Activated CD8-positive, alpha-beta T cell treated with anti-CD3 and anti-CD28 coated beads, Interleukin-2, amount 10 ng/mL, durations not matched to agents 7 days and 5 days (primary cell): ENCODE measurements at regions not wholly inside any gene's neighbourhood (a gene's known extent, or its start where the extent isn't known, plus 50 kb on each side); places are given as distances from the start of the nearest gene placed in this dataset.

Experiments
- ATAC-seq: fragments of 150-1000 bp; cut with Tn5 transposase; one replicate; pipeline ENCODE4 v1.10.0; 2021; ENCODE audit warnings: moderate library complexity
- CTCF ChIA-PET: fragments of 350-600 bp; sonication (Branson Sonifier 250); formaldehyde crosslinking; loops from one replicate; lab custom pipeline; 2021; ENCODE audit warnings: antibody characterized with exemption; lab: Charles Lee
- POLR2A ChIA-PET: fragments of 350-600 bp; sonication (Branson Sonifier 250); formaldehyde crosslinking; loops from one replicate; lab custom pipeline; 2021; ENCODE audit warnings: antibody characterized with exemption; lab: Charles Lee
- DNase-seq: peaks from one replicate; pipeline ENCODE4 v3.0.0-alpha.2; 2020
- H3K27ac Mint-ChIP-seq: one replicate; pipeline ENCODE4 v1.8.0; 2021; ENCODE audit warnings: mild to moderate bottlenecking, mixed read lengths
- H3K27me3 Mint-ChIP-seq: one replicate; pipeline ENCODE4 v1.8.0; 2021; ENCODE audit warnings: low read depth, mixed read lengths
- H3K36me3 Mint-ChIP-seq: one replicate; pipeline ENCODE4 v1.8.0; 2021; ENCODE audit warnings: low read depth, mixed read lengths
- H3K4me1 Mint-ChIP-seq: one replicate; pipeline ENCODE4 v1.8.0; 2021; ENCODE audit warnings: low read depth, mixed read lengths
- H3K4me3 Mint-ChIP-seq: one replicate; pipeline ENCODE4 v1.8.0; 2021; ENCODE audit warnings: mild to moderate bottlenecking, mixed read lengths
- H3K9me3 Mint-ChIP-seq: one replicate; pipeline ENCODE4 v1.8.0; 2022; ENCODE audit warnings: mixed read lengths; ENCODE audit not compliant: insufficient read depth

DNA sequence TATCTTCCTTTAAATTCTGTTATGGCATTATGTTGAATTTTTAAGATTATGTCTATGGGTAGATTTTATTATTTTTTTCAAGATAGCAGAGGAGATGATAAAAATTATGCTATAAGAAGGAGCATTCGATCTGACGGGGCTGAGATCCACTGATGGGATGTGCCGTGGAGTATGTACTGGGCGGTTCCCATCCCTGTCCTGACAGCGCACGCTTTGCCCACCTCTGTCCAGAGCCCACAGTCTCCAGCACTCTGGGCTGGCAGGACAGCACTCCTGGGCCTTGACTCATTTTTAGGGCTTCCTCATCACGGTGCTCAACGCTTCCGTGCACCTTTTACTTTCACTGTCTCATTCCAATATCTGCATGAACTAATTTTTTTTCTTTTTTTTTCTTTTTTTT is 235.5 kb downstream of the TEX29 start:
- DNase-seq, result no peak
- Mint-ChIP-seq H3K4me3 (no peak overlapping the region), H3K9me3 (no peaks in the 10 kb centered on the region), H3K4me1 (no peaks in the 10 kb centered on the region), H3K27ac (no peak overlapping the region), H3K36me3 (no peaks in the 10 kb centered on the region), H3K27me3 (no peaks in the 10 kb centered on the region)
- ATAC-seq, result no peak
- POLR2A ChIA-PET, result no interaction called here
- CTCF ChIA-PET, result no interaction called here

DNA sequence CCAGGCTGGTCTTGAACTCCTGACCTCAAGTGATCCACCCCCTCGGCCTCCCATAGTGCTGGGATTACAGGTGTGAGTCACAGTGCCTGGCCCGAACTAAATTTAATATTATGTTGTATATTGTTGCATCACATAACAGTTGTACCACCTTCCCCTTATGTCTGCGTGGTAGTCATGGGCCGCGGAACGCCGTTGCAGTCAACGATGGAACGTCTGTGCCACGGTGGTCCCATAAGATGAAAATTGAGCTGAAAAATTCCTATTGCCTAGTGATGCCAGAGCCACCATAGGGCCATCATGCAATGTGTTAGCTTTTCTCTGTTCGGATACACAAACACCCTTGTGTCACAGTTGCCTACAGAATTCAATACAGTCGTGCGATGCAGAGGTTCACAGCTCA is 236.1 kb downstream of the TEX29 start:
- ChIA-PET CTCF (no interaction called here), POLR2A (no interaction called here)
- H3K4me1 Mint-ChIP-seq, result no peaks in the 10 kb centered on the region
- ATAC-seq, result no peak
- H3K9me3 Mint-ChIP-seq, result no peaks in the 10 kb centered on the region
- no peak for DNase-seq
- no peaks in the 10 kb centered on the region for H3K36me3 Mint-ChIP-seq
- no peak overlapping the region for H3K4me3 Mint-ChIP-seq
- no peaks in the 10 kb centered on the region for H3K27me3 Mint-ChIP-seq
- no peak overlapping the region for H3K27ac Mint-ChIP-seq

DNA sequence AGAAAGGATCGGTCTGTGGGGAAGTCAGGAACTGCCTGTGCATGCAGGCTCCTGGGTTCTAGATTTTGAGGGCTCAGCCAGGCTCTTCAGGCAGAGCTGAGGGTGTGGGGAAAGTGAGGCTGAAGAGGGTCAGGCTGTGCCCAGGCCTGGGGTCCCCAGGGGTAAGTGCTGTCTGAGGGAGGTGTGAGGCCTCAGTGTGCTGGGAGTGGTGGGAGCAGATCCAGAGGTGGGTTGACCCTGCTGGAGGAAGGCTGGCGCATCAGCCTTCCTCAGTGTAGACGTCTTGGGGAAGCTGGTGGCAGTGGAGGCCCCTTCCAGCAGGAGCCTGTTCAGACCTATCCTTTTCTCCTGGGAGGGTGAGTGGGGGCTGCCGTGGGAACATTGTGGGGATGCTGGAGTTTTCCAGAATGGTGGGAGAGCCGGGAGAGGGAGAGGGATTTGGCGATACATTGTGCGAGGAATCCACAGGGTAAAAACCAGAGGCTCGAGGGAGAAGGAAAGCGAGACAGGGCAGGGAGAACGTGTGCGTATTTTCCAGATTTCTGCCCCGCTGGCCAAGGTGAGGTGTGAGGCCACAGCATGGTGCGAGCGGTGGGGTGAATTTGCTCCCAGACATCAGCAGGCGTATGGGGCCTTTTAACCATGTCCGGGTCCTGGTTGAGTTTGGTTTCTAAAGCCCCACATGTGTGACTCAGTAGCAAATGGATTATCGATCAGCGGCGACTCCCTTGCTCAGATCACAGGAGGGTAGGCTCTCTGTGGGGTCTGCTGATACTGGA is 237.7 kb downstream of the TEX29 start:
- ATAC-seq (no peak), DNase-seq (no peak)
- Mint-ChIP-seq H3K4me1 (no peaks in the 10 kb centered on the region), H3K27me3 (no peaks in the 10 kb centered on the region), H3K9me3 (no peaks in the 10 kb centered on the region), H3K27ac (no peak overlapping the region), H3K4me3 (no peak overlapping the region), H3K36me3 (no peaks in the 10 kb centered on the region)
- ChIA-PET CTCF (no interaction called here), POLR2A (no interaction called here)

DNA sequence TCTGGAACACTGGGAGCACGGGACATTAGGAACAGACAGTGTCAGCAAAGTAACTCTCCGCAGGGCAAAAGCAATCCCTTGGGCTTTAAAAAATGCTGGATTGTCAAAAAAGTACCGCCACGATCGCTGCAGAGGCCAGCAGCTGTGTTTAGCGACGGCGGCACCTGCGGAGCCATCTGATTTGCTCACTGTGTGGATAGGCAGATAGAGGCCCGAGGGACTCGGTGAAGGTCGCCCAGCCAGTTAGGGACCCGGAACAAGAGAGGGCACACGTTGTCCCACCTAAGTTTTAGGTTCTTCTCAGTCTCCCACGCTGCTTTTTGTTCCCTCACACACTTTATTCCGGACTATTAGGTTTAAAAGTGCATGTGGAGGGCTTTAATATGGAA is 238.3 kb downstream of the TEX29 start:
- H3K9me3 Mint-ChIP-seq, result no peaks in the 10 kb centered on the region
- DNase-seq (no peak), ATAC-seq (no peak)
- H3K36me3 Mint-ChIP-seq, result no peaks in the 10 kb centered on the region
- ChIA-PET CTCF (no interaction called here), POLR2A (no interaction called here)
- H3K4me1 Mint-ChIP-seq, result no peaks in the 10 kb centered on the region
- H3K4me3 Mint-ChIP-seq, result no peak overlapping the region
- no peaks in the 10 kb centered on the region for H3K27me3 Mint-ChIP-seq
- H3K27ac Mint-ChIP-seq, result no peak overlapping the region

DNA sequence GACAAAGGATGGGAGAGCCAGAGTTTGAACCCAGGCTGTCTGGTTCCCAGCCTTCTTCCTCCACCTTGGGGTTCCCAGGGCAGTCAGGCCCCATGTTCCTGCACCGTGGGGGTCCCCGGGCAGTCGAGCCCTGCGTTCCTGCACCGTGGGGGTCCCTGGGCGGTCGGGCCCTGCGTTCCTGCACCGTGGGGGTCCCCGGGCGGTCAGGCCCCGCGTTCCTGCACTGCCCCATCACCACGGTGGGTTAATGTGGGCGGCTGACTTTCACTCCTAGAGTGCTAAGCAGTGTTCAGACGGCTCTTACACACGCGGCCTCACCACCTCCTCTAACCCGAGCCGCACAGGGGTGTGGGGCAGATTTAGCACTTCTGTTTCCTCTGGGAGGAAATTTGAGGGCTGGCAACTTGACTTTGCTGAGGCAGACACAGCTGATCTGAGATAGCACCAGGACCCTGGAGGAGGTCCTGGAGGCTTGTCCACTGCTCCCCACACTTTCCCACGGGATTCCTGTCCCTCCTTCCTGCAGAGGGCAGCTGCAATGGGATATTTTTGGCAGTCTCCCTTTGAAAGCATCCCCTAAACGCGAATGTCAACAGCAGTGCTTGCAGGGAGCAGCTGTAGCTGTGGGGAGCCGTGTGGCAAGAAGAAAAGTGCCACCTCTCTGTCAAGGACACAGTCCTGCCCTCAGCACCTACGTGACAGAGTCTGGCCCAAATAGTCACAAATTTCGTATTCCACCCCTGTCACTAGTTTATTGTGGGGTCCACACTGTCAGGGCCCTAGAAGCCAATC is 239.4 kb downstream of the TEX29 start:
- no peak for ATAC-seq
- Mint-ChIP-seq H3K9me3 (no peaks in the 10 kb centered on the region), H3K4me1 (no peaks in the 10 kb centered on the region), H3K4me3 (no peak overlapping the region), H3K36me3 (no peaks in the 10 kb centered on the region), H3K27me3 (no peaks in the 10 kb centered on the region), H3K27ac (no peak overlapping the region)
- POLR2A ChIA-PET, result no interaction called here
- DNase-seq, result no peak
- CTCF ChIA-PET, result no interaction called here

DNA sequence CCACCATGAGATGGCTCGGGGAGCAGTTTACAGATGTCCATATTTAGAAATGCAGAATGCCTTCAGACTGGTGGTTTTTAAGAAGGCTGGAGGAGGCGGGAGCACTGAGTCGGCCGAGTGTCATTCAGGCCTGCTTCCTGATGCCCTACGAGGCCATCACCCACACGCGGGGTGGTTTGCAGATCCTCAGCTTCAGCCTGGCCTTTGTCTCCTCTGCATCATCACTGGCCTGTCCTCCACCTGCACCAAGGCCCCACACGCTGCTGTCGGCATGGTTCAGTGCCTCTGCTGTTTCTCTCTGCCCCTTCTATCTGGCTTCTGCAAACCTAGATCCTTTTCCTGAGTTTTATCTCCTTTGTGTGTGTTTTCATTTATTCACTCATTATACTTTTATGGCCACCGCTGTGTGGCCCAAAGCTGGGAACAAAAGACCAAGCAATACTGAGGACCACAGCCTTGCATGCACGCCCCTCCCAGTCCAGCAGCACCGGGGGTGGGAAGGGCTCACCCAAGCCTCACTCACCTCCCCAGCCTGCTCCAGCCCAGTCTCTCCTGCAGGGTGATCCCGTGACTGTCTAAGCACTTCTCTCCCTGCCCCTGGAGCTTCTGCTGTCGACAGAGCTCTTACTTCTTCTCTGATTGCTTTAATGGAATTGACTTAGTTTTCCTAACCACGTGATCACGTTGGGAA is 240.8 kb downstream of the TEX29 start:
- no peaks in the 10 kb centered on the region for H3K4me1 Mint-ChIP-seq
- no peak for ATAC-seq
- H3K27ac Mint-ChIP-seq, result no peak overlapping the region
- H3K9me3 Mint-ChIP-seq, result no peaks in the 10 kb centered on the region
- H3K4me3 Mint-ChIP-seq, result no peak overlapping the region
- CTCF ChIA-PET, result no interaction called here
- no peaks in the 10 kb centered on the region for H3K27me3 Mint-ChIP-seq
- DNase-seq, result no peak
- no peaks in the 10 kb centered on the region for H3K36me3 Mint-ChIP-seq
- POLR2A ChIA-PET, result no interaction called here

DNA sequence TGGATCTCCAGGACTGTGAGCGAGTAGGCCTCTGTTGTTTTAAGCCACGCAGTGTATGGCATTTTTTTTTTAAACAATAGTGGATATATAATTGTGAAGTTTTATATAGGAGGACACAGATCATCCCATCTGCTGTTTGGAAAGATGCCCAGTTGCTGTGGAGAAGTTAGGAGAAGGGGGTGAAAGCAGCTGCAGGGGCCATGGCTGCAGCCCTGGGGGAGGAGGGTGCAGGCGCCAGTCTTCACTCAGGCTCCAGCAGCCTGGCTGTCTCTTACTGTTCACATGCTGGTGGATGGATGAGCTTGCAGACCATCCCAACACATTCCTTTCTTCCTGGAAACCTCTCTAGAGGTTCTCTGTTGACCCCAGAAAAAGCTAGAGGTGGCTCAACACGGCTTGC is 242.3 kb downstream of the TEX29 start:
- ChIA-PET CTCF (no interaction called here), POLR2A (no interaction called here)
- Mint-ChIP-seq H3K27me3 (no peaks in the 10 kb centered on the region), H3K36me3 (no peaks in the 10 kb centered on the region), H3K9me3 (no peaks in the 10 kb centered on the region), H3K4me3 (no peak overlapping the region), H3K4me1 (no peaks in the 10 kb centered on the region), H3K27ac (no peak overlapping the region)
- no peak for ATAC-seq
- DNase-seq, result no peak

DNA sequence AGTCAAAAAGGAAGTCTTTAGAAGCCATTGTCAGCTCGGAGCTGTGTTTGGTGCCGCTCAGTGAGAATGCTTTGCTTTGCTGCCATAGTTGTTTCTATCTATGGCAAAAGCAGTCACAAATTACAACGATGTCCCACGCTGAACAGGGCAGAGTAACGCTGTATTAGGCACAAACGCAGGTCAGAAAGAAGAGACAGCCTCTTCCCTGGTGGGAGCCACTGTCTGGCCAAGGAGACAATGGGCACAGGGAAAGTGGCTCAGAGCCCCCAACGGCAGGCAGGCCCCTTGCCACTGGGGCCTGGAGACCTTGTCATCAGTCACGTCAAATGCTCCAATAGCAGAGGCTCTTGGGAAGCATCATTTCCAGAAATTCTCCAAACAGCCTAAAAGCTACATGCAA is 244.2 kb downstream of the TEX29 start:
- H3K36me3 Mint-ChIP-seq, result no peaks in the 10 kb centered on the region
- POLR2A ChIA-PET, result interaction anchor here (0.8 kb wide), 1 partner anchor 109 kb away, joined by 3 read pairs; no protein-coding TSS in a partner anchor
- ATAC-seq (no peak), DNase-seq (no peak)
- no peaks in the 10 kb centered on the region for H3K27me3 Mint-ChIP-seq
- no peak overlapping the region for H3K4me3 Mint-ChIP-seq
- H3K9me3 Mint-ChIP-seq, result no peaks in the 10 kb centered on the region
- no peak overlapping the region for H3K27ac Mint-ChIP-seq
- CTCF ChIA-PET, result no interaction called here
- no peaks in the 10 kb centered on the region for H3K4me1 Mint-ChIP-seq

DNA sequence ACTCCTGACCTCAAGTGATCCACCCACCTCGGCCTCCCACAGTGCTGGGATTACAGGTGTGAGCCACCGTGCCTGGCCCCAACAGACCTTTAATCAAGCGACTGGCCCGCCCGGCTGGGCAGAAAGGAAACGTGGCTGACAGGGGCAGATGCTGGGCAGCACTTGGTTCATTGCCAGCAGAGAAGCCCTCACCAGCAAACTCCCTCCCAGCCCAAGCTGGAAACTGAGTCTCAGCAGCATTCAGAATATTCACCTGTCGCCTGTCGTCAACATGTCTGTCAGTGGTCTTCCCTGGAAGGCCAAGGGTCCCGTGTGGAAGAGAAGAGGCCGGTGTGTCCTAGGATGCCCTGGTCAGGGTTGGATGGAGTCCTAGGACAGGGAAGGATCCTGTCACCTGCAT is 245.0 kb downstream of the TEX29 start:
- DNase-seq (no peak), ATAC-seq (no peak)
- CTCF ChIA-PET, result no interaction called here
- Mint-ChIP-seq H3K4me1 (no peaks in the 10 kb centered on the region), H3K4me3 (no peak overlapping the region), H3K9me3 (no peaks in the 10 kb centered on the region), H3K36me3 (no peaks in the 10 kb centered on the region), H3K27me3 (no peaks in the 10 kb centered on the region), H3K27ac (no peak overlapping the region)
- POLR2A ChIA-PET, result no interaction called here

DNA sequence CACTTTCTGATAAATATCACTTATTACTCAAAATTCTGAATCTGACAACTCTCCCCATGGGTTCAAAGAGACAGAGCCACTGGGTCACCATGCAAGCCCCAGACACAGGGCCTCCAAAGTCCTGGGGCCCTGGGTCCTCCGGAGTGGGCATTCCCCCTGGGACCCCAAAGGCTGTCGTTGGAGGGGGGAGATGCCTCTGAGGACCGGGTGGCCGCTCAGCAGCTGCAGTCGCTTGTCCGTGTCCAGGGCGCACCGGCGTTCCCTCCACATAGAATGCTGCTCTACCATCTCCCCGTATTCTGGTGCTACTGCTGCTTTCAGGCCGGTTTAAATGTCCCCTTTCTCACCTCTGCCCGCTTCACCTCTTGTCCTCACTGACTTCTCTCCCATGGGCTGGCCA is 246.1 kb downstream of the TEX29 start:
- Mint-ChIP-seq H3K27me3 (no peaks in the 10 kb centered on the region), H3K4me3 (no peak overlapping the region), H3K36me3 (no peaks in the 10 kb centered on the region), H3K9me3 (no peaks in the 10 kb centered on the region), H3K4me1 (no peaks in the 10 kb centered on the region), H3K27ac (no peak overlapping the region)
- ChIA-PET CTCF (no interaction called here), POLR2A (no interaction called here)
- ATAC-seq, result no peak
- DNase-seq, result no peak

DNA sequence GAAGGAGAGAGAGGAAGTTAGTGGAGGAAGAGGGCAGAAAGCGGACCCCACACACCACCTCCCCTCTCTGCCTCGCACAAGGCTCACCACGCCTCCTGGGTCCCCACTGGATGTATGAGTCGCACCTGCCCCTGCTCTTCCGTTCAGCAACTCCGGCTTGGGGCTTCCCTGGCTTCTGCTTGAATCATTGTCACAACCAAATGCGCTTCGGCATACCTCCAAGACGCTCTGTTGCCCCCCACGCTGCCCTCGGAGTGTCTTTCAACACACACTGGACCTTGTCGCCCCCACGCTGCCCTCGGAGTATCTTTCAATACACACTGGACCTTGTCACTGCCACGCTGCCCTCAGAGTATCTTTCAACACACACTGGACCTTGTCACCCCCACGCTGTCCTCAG is 247.2 kb downstream of the TEX29 start:
- Mint-ChIP-seq H3K36me3 (no peaks in the 10 kb centered on the region), H3K27me3 (no peaks in the 10 kb centered on the region), H3K9me3 (no peaks in the 10 kb centered on the region)

DNA sequence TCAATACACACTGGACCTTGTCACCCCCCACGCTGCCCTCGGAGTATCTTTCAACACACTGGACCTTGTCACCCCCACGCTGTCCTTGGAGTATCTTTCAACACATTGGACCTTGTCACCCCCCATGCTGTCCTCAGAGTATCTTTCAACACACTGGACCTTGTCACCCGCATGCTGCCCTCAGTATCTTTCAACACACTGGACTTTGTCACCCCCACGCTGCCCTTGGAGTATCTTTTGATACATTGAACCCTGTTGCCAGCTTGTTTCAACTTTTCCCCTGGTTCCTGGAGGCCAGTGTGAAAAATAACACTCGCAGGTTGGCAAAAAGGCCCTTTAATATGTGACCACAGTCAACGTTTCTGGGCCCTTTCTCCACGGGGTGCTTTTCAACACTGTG is 247.8 kb downstream of the TEX29 start:
- no peak overlapping the region for H3K4me3 Mint-ChIP-seq
- no peaks in the 10 kb centered on the region for H3K27me3 Mint-ChIP-seq
- no peak for ATAC-seq
- POLR2A ChIA-PET, result no interaction called here
- no peaks in the 10 kb centered on the region for H3K9me3 Mint-ChIP-seq
- DNase-seq, result no peak
- CTCF ChIA-PET, result no interaction called here
- H3K4me1 Mint-ChIP-seq, result no peaks in the 10 kb centered on the region
- no peaks in the 10 kb centered on the region for H3K36me3 Mint-ChIP-seq
- H3K27ac Mint-ChIP-seq, result no peak overlapping the region

More for the DNA sequence above, 247.2 kb downstream of the TEX29 start:
- ChIA-PET POLR2A (no interaction called here), CTCF (no interaction called here)
- no peak for DNase-seq
- Mint-ChIP-seq H3K27ac (no peak overlapping the region), H3K4me1 (no peaks in the 10 kb centered on the region), H3K4me3 (no peak overlapping the region)
- no peak for ATAC-seq
